Neural progenitor cell (in vitro differentiated cells): ENCODE measurements at regions not wholly inside any gene's neighbourhood (a gene's known extent, or its start where the extent isn't known, plus 50 kb on each side); places are given as distances from the start of the nearest gene placed in this dataset.
A peak's percentile ranks its signal among the peaks of the same experiment; 100 is the strongest.

Experiments
- DNase-seq: peaks from one replicate; pipeline ENCODE4 v3.0.0-alpha.2; 2016; ENCODE audit warnings: low spot score
- H2AFZ ChIP-seq: fragments of 200-600 bp; sonication (generic); replicated peaks from 2 replicates; pipeline ENCODE4 v1.6.1; 2016; ENCODE audit warnings: antibody characterized with exemption
- H3F3A ChIP-seq: fragments of 200-600 bp; sonication (generic); 2 replicates; pipeline ENCODE4 v1.6.1; 2016; ENCODE audit warnings: antibody characterized with exemption, low read depth
- H3K27ac ChIP-seq: fragments of 200-600 bp; sonication (generic); 2 replicates; pipeline ENCODE4 v1.5.1; 2016; ENCODE audit warnings: mild to moderate bottlenecking
- H3K27me3 ChIP-seq: fragments of 200-600 bp; sonication (generic); 2 replicates; pipeline ENCODE4 v1.6.1; 2016; ENCODE audit warnings: mild to moderate bottlenecking, moderate library complexity
- H3K36me3 ChIP-seq: fragments of 200-600 bp; sonication (generic); 2 replicates; pipeline ENCODE4 v1.5.1; 2016
- H3K4me1 ChIP-seq: fragments of 200-600 bp; sonication (generic); 2 replicates; pipeline ENCODE4 v1.6.1; 2016; ENCODE audit warnings: mixed run types
- H3K4me2 ChIP-seq: fragments of 200-600 bp; sonication (generic); 2 replicates; pipeline ENCODE4 v1.6.1; 2016
- H3K4me3 ChIP-seq: fragments of 200-600 bp; sonication (generic); 2 replicates; pipeline ENCODE4 v1.5.1; 2016
- H3K79me2 ChIP-seq: fragments of 200-600 bp; sonication (generic); 2 replicates; pipeline ENCODE4 v1.6.1; 2016; ENCODE audit warnings: low read depth
- H3K9ac ChIP-seq: fragments of 200-600 bp; sonication (generic); 2 replicates; pipeline ENCODE4 v1.6.1; 2016
- H3K9me3 ChIP-seq: fragments of 200-600 bp; sonication (generic); 2 replicates; pipeline ENCODE4 v1.5.1; 2016; ENCODE audit warnings: low read depth
- H4K20me1 ChIP-seq: fragments of 200-600 bp; sonication (generic); 2 replicates; pipeline ENCODE4 v1.6.1; 2016; ENCODE audit warnings: low read depth
- H3K27ac Mint-ChIP-seq: 3 replicates; pipeline ENCODE4 v1.8.0; 2021; ENCODE audit warnings: mixed read lengths
- H3K27me3 Mint-ChIP-seq: 2 replicates; pipeline ENCODE4 v1.8.0; 2022; ENCODE audit warnings: low read depth, mild to moderate bottlenecking, inconsistent platforms, moderate library complexity, mixed read lengths; ENCODE audit not compliant: insufficient read depth
- H3K36me3 Mint-ChIP-seq: 3 replicates; pipeline ENCODE4 v1.8.0; 2021; ENCODE audit warnings: mixed read lengths
- H3K4me1 Mint-ChIP-seq: 3 replicates; pipeline ENCODE4 v1.8.0; 2021; ENCODE audit warnings: mixed read lengths
- H3K4me3 Mint-ChIP-seq: 3 replicates; pipeline ENCODE4 v1.8.0; 2021; ENCODE audit warnings: mild to moderate bottlenecking, moderate library complexity, mixed read lengths
- H3K9me3 Mint-ChIP-seq: 3 replicates; pipeline ENCODE4 v1.8.0; 2020; ENCODE audit warnings: mixed read lengths
- EZH2 ChIP-seq: fragments of 200-600 bp; sonication (generic); IDR thresholded peaks from 2 replicates; pipeline ENCODE4 v1.6.1; 2017; ENCODE audit warnings: antibody characterized with exemption, mild to moderate bottlenecking, moderate library complexity
- EZH2phosphoT487 ChIP-seq: fragments of 200-600 bp; sonication (generic); IDR thresholded peaks from 2 replicates; pipeline ENCODE4 v1.6.1; 2017; ENCODE audit warnings: antibody characterized with exemption
- TF ChIP-seq, protein P1 (sequence below): fragments of 200-600 bp; sonication (generic); IDR thresholded peaks from 2 replicates; pipeline ENCODE4 v1.5.1; 2017; ENCODE audit warnings: antibody characterized with exemption, mild to moderate bottlenecking

DNA sequence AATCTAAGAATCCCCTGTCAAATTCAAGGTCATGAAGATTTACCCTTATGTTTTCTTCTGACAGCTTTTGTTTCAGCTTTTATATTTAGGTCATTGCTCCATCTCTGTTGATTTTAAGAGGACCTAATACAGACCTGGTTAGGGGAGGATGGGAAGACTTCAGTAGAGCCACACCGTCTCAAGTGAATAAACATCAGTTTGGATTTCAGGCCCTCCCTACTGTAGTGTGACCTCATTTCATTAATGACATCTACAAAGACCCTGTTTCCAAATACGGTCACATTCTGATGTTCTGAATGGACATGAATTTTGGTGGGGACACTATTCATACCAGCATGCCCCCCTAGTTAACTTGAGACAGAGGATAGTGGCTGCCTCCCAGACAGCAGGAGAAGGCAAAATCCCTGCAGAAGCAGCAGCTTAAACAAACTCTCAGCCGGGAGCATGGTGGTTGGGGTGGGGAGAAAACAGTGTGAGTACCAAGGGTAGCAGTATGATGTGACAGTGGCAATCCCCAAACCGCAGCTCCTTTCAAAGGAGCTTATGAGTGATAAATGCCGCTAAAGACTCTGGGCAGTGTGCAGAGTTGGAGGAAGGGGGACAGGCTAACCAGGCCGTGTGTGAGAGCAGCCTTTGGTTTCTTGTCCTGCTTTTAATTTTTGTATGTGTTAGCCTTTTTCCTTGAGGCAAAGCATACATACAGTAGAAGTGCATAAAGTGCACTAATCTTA, 65.9 kb upstream of the TNP1 start:
- no peak for TF ChIP-seq EZH2phosphoT487
- TF ChIP-seq, protein P1, sequence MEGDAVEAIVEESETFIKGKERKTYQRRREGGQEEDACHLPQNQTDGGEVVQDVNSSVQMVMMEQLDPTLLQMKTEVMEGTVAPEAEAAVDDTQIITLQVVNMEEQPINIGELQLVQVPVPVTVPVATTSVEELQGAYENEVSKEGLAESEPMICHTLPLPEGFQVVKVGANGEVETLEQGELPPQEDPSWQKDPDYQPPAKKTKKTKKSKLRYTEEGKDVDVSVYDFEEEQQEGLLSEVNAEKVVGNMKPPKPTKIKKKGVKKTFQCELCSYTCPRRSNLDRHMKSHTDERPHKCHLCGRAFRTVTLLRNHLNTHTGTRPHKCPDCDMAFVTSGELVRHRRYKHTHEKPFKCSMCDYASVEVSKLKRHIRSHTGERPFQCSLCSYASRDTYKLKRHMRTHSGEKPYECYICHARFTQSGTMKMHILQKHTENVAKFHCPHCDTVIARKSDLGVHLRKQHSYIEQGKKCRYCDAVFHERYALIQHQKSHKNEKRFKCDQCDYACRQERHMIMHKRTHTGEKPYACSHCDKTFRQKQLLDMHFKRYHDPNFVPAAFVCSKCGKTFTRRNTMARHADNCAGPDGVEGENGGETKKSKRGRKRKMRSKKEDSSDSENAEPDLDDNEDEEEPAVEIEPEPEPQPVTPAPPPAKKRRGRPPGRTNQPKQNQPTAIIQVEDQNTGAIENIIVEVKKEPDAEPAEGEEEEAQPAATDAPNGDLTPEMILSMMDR, result no peak
- no peak for TF ChIP-seq EZH2

DNA sequence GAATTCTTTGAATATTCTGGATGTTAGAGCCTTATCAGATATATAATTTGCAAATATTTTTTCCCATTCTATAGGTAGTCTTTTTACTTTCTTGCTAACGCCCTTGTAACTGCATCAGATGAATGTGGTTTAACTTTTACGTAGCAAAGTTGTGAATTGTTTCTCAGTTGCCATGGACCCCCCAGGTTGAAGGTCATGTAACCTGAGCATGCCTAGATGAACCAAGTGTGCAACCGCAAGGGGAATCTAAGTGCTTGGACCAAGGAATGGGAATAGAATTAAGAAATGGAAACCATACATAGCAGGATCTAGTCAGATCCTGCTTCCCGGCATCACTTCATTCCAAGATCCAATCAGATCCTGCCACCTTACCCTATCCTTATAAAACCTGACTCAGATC, 65.1 kb upstream of the TNP1 start:
- no peak for DNase-seq
- H2AFZ ChIP-seq, result no peak overlapping the region
- no peaks in the 10 kb centered on the region for H3K27me3 ChIP-seq
- Mint-ChIP-seq H3K4me3 (no peak overlapping the region), H3K27ac (peak overlapping the region; percentile 87), H3K36me3 (no peaks in the 10 kb centered on the region), H3K4me1 (peaks cover 43% of the 10 kb centered on the region), H3K9me3 (no peaks in the 10 kb centered on the region), H3K27me3 (peaks cover 9% of the 10 kb centered on the region)
- H3K9me3 ChIP-seq, result no peaks in the 10 kb centered on the region
- H3K4me1 ChIP-seq, result peaks cover 21% of the 10 kb centered on the region
- H3K9ac ChIP-seq, result no peak overlapping the region
- no peaks in the 10 kb centered on the region for H4K20me1 ChIP-seq
- no peak overlapping the region for H3K4me2 ChIP-seq
- H3K27ac ChIP-seq, result no peak overlapping the region
- no peak overlapping the region for H3K4me3 ChIP-seq
- H3K79me2 ChIP-seq, result no peaks in the 10 kb centered on the region
- no peaks in the 10 kb centered on the region for H3F3A ChIP-seq
- TF ChIP-seq EZH2, result no peak
- TF ChIP-seq, protein P1, result no peak
- TF ChIP-seq EZH2phosphoT487, result no peak
- no peaks in the 10 kb centered on the region for H3K36me3 ChIP-seq

More for the DNA sequence above, 65.9 kb upstream of the TNP1 start:
- Mint-ChIP-seq H3K27ac (peak overlapping the region; percentile 23), H3K4me3 (peak overlapping the region; percentile 9), H3K4me1 (peaks cover 40% of the 10 kb centered on the region), H3K27me3 (peaks cover 7% of the 10 kb centered on the region), H3K9me3 (no peaks in the 10 kb centered on the region), H3K36me3 (no peaks in the 10 kb centered on the region)
- H3K79me2 ChIP-seq, result no peaks in the 10 kb centered on the region
- no peak overlapping the region for H3K4me2 ChIP-seq
- no peaks in the 10 kb centered on the region for H4K20me1 ChIP-seq
- peaks cover 21% of the 10 kb centered on the region for H3K4me1 ChIP-seq
- no peak overlapping the region for H3K9ac ChIP-seq
- H3K27me3 ChIP-seq, result no peaks in the 10 kb centered on the region
- DNase-seq, result no peak
- no peaks in the 10 kb centered on the region for H3K36me3 ChIP-seq
- H3K27ac ChIP-seq, result no peak overlapping the region
- H3K9me3 ChIP-seq, result no peaks in the 10 kb centered on the region
- H3K4me3 ChIP-seq, result no peak overlapping the region
- no peak overlapping the region for H2AFZ ChIP-seq
- no peaks in the 10 kb centered on the region for H3F3A ChIP-seq

DNA sequence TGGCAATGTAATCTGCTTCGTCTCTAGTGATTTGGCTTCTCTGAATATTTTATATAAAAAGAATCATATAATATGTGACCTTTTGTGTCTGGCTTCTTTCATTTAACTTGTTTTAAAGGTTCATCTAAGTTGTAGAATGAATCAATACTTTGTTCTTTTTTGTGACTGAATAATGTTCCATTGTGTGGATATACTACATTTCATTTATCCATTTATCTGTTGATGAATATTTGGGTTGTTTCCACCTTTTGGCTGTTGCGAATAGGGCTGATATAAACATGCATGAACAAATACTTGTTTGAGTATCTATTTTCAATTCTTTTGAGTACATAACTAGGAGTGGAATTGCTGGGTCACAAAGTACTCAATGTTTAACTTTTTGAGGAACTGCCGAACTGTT, 63.8 kb upstream of the TNP1 start:
- no peak overlapping the region for H3K27ac Mint-ChIP-seq
- H3K9me3 Mint-ChIP-seq, result peaks cover 3% of the 10 kb centered on the region
- H3K36me3 ChIP-seq, result no peaks in the 10 kb centered on the region
- TF ChIP-seq EZH2phosphoT487, result no peak
- no peak for TF ChIP-seq EZH2
- TF ChIP-seq, protein P1, result no peak
- no peak overlapping the region for H3K27ac ChIP-seq
- H3K4me3 ChIP-seq, result no peak overlapping the region
- no peaks in the 10 kb centered on the region for H3K27me3 ChIP-seq
- H3K4me3 Mint-ChIP-seq, result no peak overlapping the region
- H3K4me1 Mint-ChIP-seq, result peaks cover 43% of the 10 kb centered on the region
- H3K9me3 ChIP-seq, result no peaks in the 10 kb centered on the region
- H3F3A ChIP-seq, result no peaks in the 10 kb centered on the region
- H3K4me2 ChIP-seq, result no peak overlapping the region
- peaks cover 21% of the 10 kb centered on the region for H3K4me1 ChIP-seq
- no peaks in the 10 kb centered on the region for H4K20me1 ChIP-seq
- H3K9ac ChIP-seq, result no peak overlapping the region
- no peak overlapping the region for H2AFZ ChIP-seq
- DNase-seq, result no peak
- no peaks in the 10 kb centered on the region for H3K36me3 Mint-ChIP-seq
- peaks cover 11% of the 10 kb centered on the region for H3K27me3 Mint-ChIP-seq
- no peaks in the 10 kb centered on the region for H3K79me2 ChIP-seq
